BLaER1 treated with 17β-estradiol and CSF1 and Interleukin-3, amounts not matched to agents 10 nM and 100 nM (cell line): ENCODE measurements at regions not wholly inside any gene's neighbourhood (a gene's known extent, or its start where the extent isn't known, plus 50 kb on each side); places are given as distances from the start of the nearest gene placed in this dataset.
A peak's percentile ranks its signal among the peaks of the same experiment; 100 is the strongest.
"Not testable (repeated sequence)": the region's sequence is repeated elsewhere in the genome, so short reads cannot be mapped to it uniquely, and the experiment has no call there.

Experiments
- H3K27ac ChIP-seq, 11 experiments: shearing (Covaris generic); formaldehyde crosslinking; 2 replicates each; pipeline ENCODE4 v1.8.1; 2022
- H3K27me3 ChIP-seq, 11 experiments: shearing (Covaris generic); formaldehyde crosslinking; 2 replicates each; pipeline ENCODE4 v1.8.1; 2022
- H3K36me3 ChIP-seq, 11 experiments: shearing (Covaris generic); formaldehyde crosslinking; 2 replicates each; pipeline ENCODE4 v1.8.1; 2022
- H3K4me1 ChIP-seq, 10 experiments: shearing (Covaris generic); formaldehyde crosslinking; 2 replicates each; pipeline ENCODE4 v1.8.1; 2022
- H3K4me2 ChIP-seq, 11 experiments: shearing (Covaris generic); formaldehyde crosslinking; 2 replicates each; pipeline ENCODE4 v1.8.1; 2022
- H3K4me3 ChIP-seq, 10 experiments: shearing (Covaris generic); formaldehyde crosslinking; 2 replicates each; pipeline ENCODE4 v1.8.1; 2022
- H3K9ac ChIP-seq, 11 experiments: shearing (Covaris generic); formaldehyde crosslinking; 2 replicates each; pipeline ENCODE4 v1.8.1; 2022
- H3K9me3 ChIP-seq, 11 experiments: shearing (Covaris generic); formaldehyde crosslinking; replicated peaks in 1 of 11; 2 replicates each; pipeline ENCODE4 v1.8.1; 2022
- H4K20me1 ChIP-seq, 11 experiments: shearing (Covaris generic); formaldehyde crosslinking; 2 replicates each; pipeline ENCODE4 v1.8.1; 2022
- Cebpa-rat ChIP-seq, 11 experiments: shearing (Covaris generic); IDR thresholded peaks; 2 replicates each; pipeline ENCODE4 v1.8.1; 2022

- Histone ChIP-seq H3K36me3 (no peaks in the 10 kb centered on the region), H3K4me1 (no peaks in the 10 kb centered on the region), H3K4me3 (no peak overlapping the region), H3K9me3 (0 out of 22 replicates have a peak, but pooled peaks cover 0 to 4% (median 0%) of the 10 kb centered on the region in 11 experiments), H3K4me2 (no peak overlapping the region), H3K27me3 (no peaks in the 10 kb centered on the region), H4K20me1 (no peaks in the 10 kb centered on the region), H3K9ac (no peak overlapping the region), H3K27ac (no peak overlapping the region)
- no peak for TF ChIP-seq Cebpa-rat (IDR thresholded peaks at IDR 0.05)
These were observed 262.7 kb upstream of the SPHKAP start for GRCh38 chr2:228444161-228444560.

DNA sequence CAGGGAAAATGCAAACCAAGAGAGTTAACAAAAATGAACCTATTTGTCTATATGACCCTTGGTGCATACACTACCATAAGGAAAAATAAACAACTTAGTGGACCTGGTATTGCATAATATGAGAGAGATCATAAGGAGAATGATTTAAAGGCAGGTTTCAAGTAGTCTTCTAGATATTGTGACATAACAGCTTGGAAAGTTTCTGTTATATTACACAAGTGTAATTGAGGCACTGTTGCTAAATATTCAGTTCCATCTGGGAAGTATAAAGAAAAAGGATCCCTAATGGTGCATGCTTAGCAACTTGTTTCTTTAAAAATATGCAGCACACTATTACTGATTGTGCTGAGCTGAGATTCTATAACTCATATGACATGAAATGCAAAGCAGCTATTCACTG is 252.2 kb upstream of the SPHKAP start:
- no peak overlapping the region for H3K4me3 ChIP-seq
- H3K4me2 ChIP-seq, result no peak overlapping the region

GRCh38 chr2:228432116-228432515 is 250.6 kb upstream of the SPHKAP start:
- Histone ChIP-seq H3K4me2 (no peak overlapping the region), H3K4me3 (no peak overlapping the region), H3K36me3 (no peaks in the 10 kb centered on the region), H3K9me3 (peaks cover 2 to 13% (median 10%) of the 10 kb centered on the region in 11 experiments; a peak in 16 of 22 replicates), H3K4me1 (no peaks in the 10 kb centered on the region), H3K9ac (no peak overlapping the region), H4K20me1 (no peaks in the 10 kb centered on the region), H3K27me3 (no peaks in the 10 kb centered on the region), H3K27ac (no peak overlapping the region)
- TF ChIP-seq Cebpa-rat (IDR thresholded peaks at IDR 0.05), result no peak

More for the DNA sequence above, 252.2 kb upstream of the SPHKAP start:
- no peaks in the 10 kb centered on the region for H3K4me1 ChIP-seq
- no peaks in the 10 kb centered on the region for H3K36me3 ChIP-seq
- no peak overlapping the region for H3K27ac ChIP-seq
- no peak overlapping the region for H3K9ac ChIP-seq
- TF ChIP-seq Cebpa-rat (IDR thresholded peaks at IDR 0.05), result no peak
- no peaks in the 10 kb centered on the region for H4K20me1 ChIP-seq
- H3K27me3 ChIP-seq, result no peaks in the 10 kb centered on the region
- H3K9me3 ChIP-seq, result no peaks in the 10 kb centered on the region

DNA sequence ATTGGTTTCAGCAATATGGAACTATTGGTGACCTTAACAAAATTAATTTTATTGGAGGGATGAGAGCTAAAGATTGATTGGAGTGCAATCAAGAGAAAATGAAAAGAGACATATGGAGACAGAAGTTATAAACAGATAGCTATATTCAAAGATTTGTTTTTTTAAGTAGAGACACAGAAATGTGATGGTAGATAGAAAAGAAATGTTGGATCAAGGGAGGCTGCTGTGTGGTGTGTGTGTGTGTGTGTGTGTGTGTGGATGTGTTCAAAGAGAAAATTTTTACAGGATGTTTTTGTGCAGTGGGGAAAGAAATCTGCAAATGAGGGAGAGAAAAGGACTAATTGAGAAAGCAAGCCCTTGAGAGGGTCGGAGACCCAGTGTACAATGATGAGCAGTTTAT is 249.5 kb upstream of the SPHKAP start:
- Histone ChIP-seq H3K27ac (no peak overlapping the region), H3K27me3 (no peaks in the 10 kb centered on the region), H3K36me3 (no peaks in the 10 kb centered on the region), H3K4me1 (no peaks in the 10 kb centered on the region), H3K9me3 (peaks cover 5 to 22% (median 14%) of the 10 kb centered on the region in 11 experiments; a peak in 17 of 22 replicates), H4K20me1 (no peaks in the 10 kb centered on the region), H3K4me2 (no peak overlapping the region), H3K4me3 (no peak overlapping the region), H3K9ac (no peak overlapping the region)
- no peak for TF ChIP-seq Cebpa-rat (IDR thresholded peaks at IDR 0.05)

- no peak for TF ChIP-seq Cebpa-rat (IDR thresholded peaks at IDR 0.05)
- no peak overlapping the region for H3K4me2 ChIP-seq
- no peak overlapping the region for H3K27ac ChIP-seq
- H3K9ac ChIP-seq, result no peak overlapping the region
- peaks cover 5 to 22% (median 14%) of the 10 kb centered on the region in 11 experiments; a peak in 17 of 22 replicates for H3K9me3 ChIP-seq
- no peaks in the 10 kb centered on the region for H3K4me1 ChIP-seq
- no peaks in the 10 kb centered on the region for H3K27me3 ChIP-seq
- no peaks in the 10 kb centered on the region for H3K36me3 ChIP-seq
- H3K4me3 ChIP-seq, result no peak overlapping the region
- H4K20me1 ChIP-seq, result no peaks in the 10 kb centered on the region
These were observed 245.2 kb upstream of the SPHKAP start for GRCh38 chr2:228426502-228427216.

DNA sequence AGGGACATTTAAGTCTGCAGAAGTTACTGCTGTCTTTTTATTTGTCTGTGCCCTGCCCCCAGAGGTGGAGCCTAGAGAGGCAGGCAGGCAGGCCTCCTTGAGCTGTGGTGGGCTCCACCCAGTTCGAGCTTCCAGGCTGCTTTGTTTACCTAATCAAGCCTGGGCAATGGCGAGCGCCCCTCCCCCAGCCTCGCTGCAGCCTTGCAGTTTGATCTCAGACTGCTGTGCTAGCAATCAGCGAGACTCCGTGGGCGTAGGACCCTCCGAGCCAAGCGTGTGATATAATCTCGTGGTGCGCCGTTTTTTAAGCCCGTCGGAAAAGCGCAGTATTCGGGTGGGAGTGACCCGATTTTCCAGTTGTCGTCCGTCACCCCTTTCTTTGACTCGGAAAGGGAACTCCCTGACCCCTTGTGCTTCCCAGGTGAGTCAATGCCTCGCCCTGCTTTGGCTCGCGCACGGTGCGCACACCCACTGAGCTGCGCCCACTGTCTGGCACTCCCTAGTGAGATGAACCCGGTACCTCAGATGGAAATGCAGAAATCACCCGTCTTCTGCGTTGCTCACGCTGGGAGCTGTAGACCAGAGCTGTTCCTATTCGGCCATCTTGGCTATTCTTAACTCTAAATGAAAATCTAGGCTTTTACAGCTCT is 244.0 kb upstream of the SPHKAP start:
- H3K4me2 ChIP-seq, H3K36me3 ChIP-seq, H3K9ac ChIP-seq, H3K27ac ChIP-seq, H4K20me1 ChIP-seq, H3K27me3 ChIP-seq, H3K4me3 ChIP-seq, H3K4me1 ChIP-seq: not testable (repeated sequence)
- peaks cover 5 to 22% (median 14%) of the 10 kb centered on the region in 11 experiments; a peak in 17 of 22 replicates for H3K9me3 ChIP-seq

- H3K4me2 ChIP-seq, result peak overlapping the region; percentile 13 to 59 (median 43); a peak in 20 of 22 replicates
- no peak for TF ChIP-seq Cebpa-rat (IDR thresholded peaks at IDR 0.05)
- peak overlapping the region in 2 of 11 experiments; percentile 16 to 20; a peak in 3 of 22 replicates for H3K9ac ChIP-seq
- H3K9me3 ChIP-seq, result peaks cover 0 to 8% (median 5%) of the 10 kb centered on the region in 11 experiments; a peak in 8 of 22 replicates
- peaks cover 15 to 22% (median 20%) of the 10 kb centered on the region in 10 experiments; a peak in 19 of 20 replicates for H3K4me1 ChIP-seq
- H4K20me1 ChIP-seq, result no peaks in the 10 kb centered on the region
- no peak overlapping the region for H3K4me3 ChIP-seq
- H3K27me3 ChIP-seq, result no peaks in the 10 kb centered on the region
- H3K36me3 ChIP-seq, result no peaks in the 10 kb centered on the region
- H3K27ac ChIP-seq, result peak overlapping the region in 8 of 11 experiments; percentile 15 to 71 (median 54); a peak in 12 of 22 replicates
These were observed 236.5 kb upstream of the SPHKAP start for GRCh38 chr2:228417956-228418355.

DNA sequence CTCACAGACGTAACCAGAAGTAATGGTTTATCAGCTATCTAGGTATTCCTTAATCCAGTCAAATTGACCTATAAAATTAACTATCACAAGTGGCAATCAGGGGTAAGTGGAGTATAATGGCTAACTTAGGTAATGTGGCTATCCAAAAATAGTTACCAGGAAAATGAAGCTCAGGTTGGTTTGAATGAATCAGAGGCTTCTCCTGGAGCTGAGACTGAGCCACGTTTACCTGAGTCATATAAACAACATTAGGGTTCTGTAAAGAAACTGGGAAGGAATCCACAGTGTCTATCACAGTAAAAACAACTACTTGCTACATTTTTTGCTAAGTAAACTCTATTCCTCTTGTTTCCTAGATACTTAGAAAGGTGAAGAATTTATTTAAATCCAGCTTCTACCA is 236.0 kb upstream of the SPHKAP start:
- H3K27me3 ChIP-seq, result no peaks in the 10 kb centered on the region
- no peaks in the 10 kb centered on the region for H4K20me1 ChIP-seq
- peak overlapping the region in 10 of 11 experiments; percentile 29 to 59 (median 44); a peak in 16 of 22 replicates for H3K4me2 ChIP-seq
- H3K9me3 ChIP-seq, result peaks cover 0 to 8% (median 5%) of the 10 kb centered on the region in 11 experiments; a peak in 8 of 22 replicates
- H3K27ac ChIP-seq, result peak overlapping the region in 8 of 11 experiments; percentile 15 to 71 (median 54); a peak in 15 of 22 replicates
- H3K4me3 ChIP-seq, result no peak overlapping the region
- no peak for TF ChIP-seq Cebpa-rat (IDR thresholded peaks at IDR 0.05)
- H3K36me3 ChIP-seq, result no peaks in the 10 kb centered on the region
- H3K4me1 ChIP-seq, result peaks cover 15 to 22% (median 20%) of the 10 kb centered on the region in 10 experiments; a peak in 19 of 20 replicates
- H3K9ac ChIP-seq, result peak overlapping the region in 1 of 11 experiments; percentile 21; a peak in 3 of 22 replicates

GRCh38 chr2:228410061-228410460 is 228.6 kb upstream of the SPHKAP start:
- Histone ChIP-seq H3K4me1 (no peaks in the 10 kb centered on the region), H3K4me2 (no peak overlapping the region), H3K9ac (no peak overlapping the region), H3K27ac (no peak overlapping the region), H3K9me3 (peaks cover 0 to 6% (median 0%) of the 10 kb centered on the region in 11 experiments; a peak in 2 of 22 replicates), H3K36me3 (no peaks in the 10 kb centered on the region), H4K20me1 (no peaks in the 10 kb centered on the region), H3K27me3 (no peaks in the 10 kb centered on the region), H3K4me3 (no peak overlapping the region)
- TF ChIP-seq Cebpa-rat (IDR thresholded peaks at IDR 0.05), result no peak
